GM12875 (cell line): ENCODE measurements at regions not wholly inside any gene's neighbourhood (a gene's known extent, or its start where the extent isn't known, plus 50 kb on each side); places are given as distances from the start of the nearest gene placed in this dataset.

Experiments used
- H3K4me3 ChIP-seq: one replicate; pipeline ENCODE4 v1.5.1; 2011; ENCODE audit warnings: low read depth, low read length, control low read depth
- CTCF ChIP-seq: IDR thresholded peaks from 2 replicates; pipeline ENCODE4 v1.5.1; 2011; ENCODE audit warnings: low read depth, mild to moderate bottlenecking, control low read depth, inconsistent platforms, low read length, moderate library complexity, borderline replicate concordance; ENCODE audit not compliant: insufficient read depth

GRCh38 chr13:58926858-58927257 lies 1236.9 kb downstream of the DIAPH3 start:
- H3K4me3 ChIP-seq = no peak overlapping the region
- no peak for TF ChIP-seq CTCF

- no peak overlapping the region for H3K4me3 ChIP-seq
- TF ChIP-seq CTCF = no peak
Observed at GRCh38 chr13:58933475-58933874, 1230.3 kb downstream of the DIAPH3 start.

- TF ChIP-seq CTCF = no peak
- H3K4me3 ChIP-seq = no peak overlapping the region
Observed at GRCh38 chr13:58935689-58936088, 1228.0 kb downstream of the DIAPH3 start.

- no peak for TF ChIP-seq CTCF
- no peak overlapping the region for H3K4me3 ChIP-seq
Observed at GRCh38 chr13:58946274-58946673, 1217.5 kb downstream of the DIAPH3 start.

GRCh38 chr13:58949646-58950045 lies 1214.1 kb downstream of the DIAPH3 start:
- no peak overlapping the region for H3K4me3 ChIP-seq
- TF ChIP-seq CTCF = no peak

- TF ChIP-seq CTCF = no peak
- H3K4me3 ChIP-seq = no peak overlapping the region
Observed at GRCh38 chr13:58950911-58951310, 1212.8 kb downstream of the DIAPH3 start.

GRCh38 chr13:58953638-58954037 lies 1210.1 kb downstream of the DIAPH3 start:
- H3K4me3 ChIP-seq = no peak overlapping the region
- TF ChIP-seq CTCF = no peak
